Liver (tissue), 8 donors: ENCODE measurements at regions not wholly inside any gene's neighbourhood (a gene's known extent, or its start where the extent isn't known, plus 50 kb on each side); places are given as distances from the start of the nearest gene placed in this dataset.

Experiments
- DNase-seq: peaks from one replicate; pipeline ENCODE4 v3.0.0-alpha.2; 2017; ENCODE audit warnings: low spot score
- H3K27ac ChIP-seq, 2 donors: one replicate each; pipeline ENCODE4 v1.7.0; 2013; ENCODE audit warnings: inconsistent platforms in 2 of 2, low read length in 2 of 2, control low read depth in 1 of 2, low read depth in 1 of 2, mild to moderate bottlenecking in 1 of 2
- H3K27me3 ChIP-seq, 4 donors: one replicate each; pipeline versions ENCODE4 v1.6.1 to v1.7.0; 2013; ENCODE audit warnings: low read length in 3 of 4, inconsistent platforms in 1 of 4, mild to moderate bottlenecking in 1 of 4, moderate library complexity in 1 of 4; ENCODE audit not compliant: control insufficient read depth in 4 of 4, insufficient read depth in 4 of 4
- H3K36me3 ChIP-seq, 4 donors: one replicate each; pipeline versions ENCODE4 v1.6.1 to v1.7.0; 2013; ENCODE audit warnings: low read length in 3 of 4, mild to moderate bottlenecking in 3 of 4, low read depth in 1 of 4, moderate library complexity in 1 of 4; ENCODE audit not compliant: control insufficient read depth in 4 of 4, insufficient read depth in 3 of 4
- H3K4me1 ChIP-seq, 4 donors: one replicate each; pipeline versions ENCODE4 v1.6.1 to v1.7.0; 2013; ENCODE audit warnings: low read length in 3 of 4, mild to moderate bottlenecking in 3 of 4, moderate library complexity in 1 of 4; ENCODE audit not compliant: control insufficient read depth in 4 of 4, insufficient read depth in 4 of 4
- H3K4me3 ChIP-seq, 3 donors: one replicate each; pipeline versions ENCODE4 v1.6.1 to v1.7.0; 2013; ENCODE audit warnings: low read length in 3 of 3, control low read depth in 1 of 3, low read depth in 1 of 3, mild to moderate bottlenecking in 1 of 3
- H3K9ac ChIP-seq, 2 donors: one replicate each; pipeline ENCODE4 v1.7.0; 2013; ENCODE audit warnings: low read length in 2 of 2, mild to moderate bottlenecking in 2 of 2, moderate library complexity in 2 of 2, control low read depth in 1 of 2, low read depth in 1 of 2
- H3K9me3 ChIP-seq, 4 donors: one replicate each; pipeline versions ENCODE4 v1.6.1 to v1.7.0; 2013; ENCODE audit warnings: low read length in 3 of 4; ENCODE audit not compliant: control insufficient read depth in 4 of 4
- ATF3 ChIP-seq: IDR thresholded peaks from 2 replicates; pipeline ENCODE4 v1.6.1; 2016; ENCODE audit warnings: antibody characterized with exemption
- EGR1 ChIP-seq, 2 donors: IDR thresholded peaks; 2 replicates each; pipeline ENCODE4 v1.6.1; 2016 to 2018; ENCODE audit warnings: antibody characterized with exemption in 2 of 2, low read depth in 2 of 2
- FOXA1 ChIP-seq: IDR thresholded peaks from 2 replicates; pipeline ENCODE4 v1.6.1; 2016; ENCODE audit warnings: antibody characterized with exemption
- GABPA ChIP-seq, 2 donors: IDR thresholded peaks in 1 of 2; conservative IDR thresholded peaks in 1 of 2; 2 replicates each; pipeline ENCODE4 v1.6.1; 2016; ENCODE audit warnings: antibody characterized with exemption in 2 of 2, mild to moderate bottlenecking in 1 of 2, moderate library complexity in 1 of 2
- HNF4A ChIP-seq, 2 donors: conservative IDR thresholded peaks; 2 replicates each; pipeline ENCODE4 v1.6.1; 2016; ENCODE audit warnings: antibody characterized with exemption in 2 of 2, mild to moderate bottlenecking in 2 of 2
- HNF4G ChIP-seq: IDR thresholded peaks from 2 replicates; pipeline ENCODE4 v1.6.1; 2016; ENCODE audit warnings: antibody characterized with exemption
- JUND ChIP-seq, 2 donors: IDR thresholded peaks; 2 replicates each; pipeline ENCODE4 v1.6.1; 2016; ENCODE audit warnings: antibody characterized with exemption in 2 of 2
- MAX ChIP-seq: IDR thresholded peaks from 2 replicates; pipeline ENCODE4 v1.6.1; 2016; ENCODE audit warnings: antibody characterized with exemption
- NR2F2 ChIP-seq: IDR thresholded peaks from 2 replicates; pipeline ENCODE4 v1.6.1; 2016; ENCODE audit warnings: antibody characterized with exemption
- RAD21 ChIP-seq, 2 donors: IDR thresholded peaks; 2 replicates each; pipeline ENCODE4 v1.6.1; 2016; ENCODE audit warnings: antibody characterized with exemption in 2 of 2, mild to moderate bottlenecking in 2 of 2
- RXRA ChIP-seq, 2 donors: IDR thresholded peaks; 2 replicates each; pipeline ENCODE4 v1.6.1; 2017 to 2018; ENCODE audit warnings: antibody characterized with exemption in 2 of 2, mild to moderate bottlenecking in 1 of 2
- TAF1 ChIP-seq: conservative IDR thresholded peaks from 2 replicates; pipeline ENCODE4 v1.6.1; 2016; ENCODE audit warnings: antibody characterized with exemption, mild to moderate bottlenecking
- YY1 ChIP-seq: IDR thresholded peaks from 2 replicates; pipeline ENCODE4 v1.6.1; 2016; ENCODE audit warnings: antibody characterized with exemption, mild to moderate bottlenecking
- WGBS: extraction: QIAGEN DNeasy Blood & Tissue Kit; methylation state at CpG from one replicate; pipeline ENCODE4 v1.1.7; 2013; 5-methylcytosine and 5-hydroxymethylcytosine counted together
- TF ChIP-seq, protein P1 (sequence below): IDR thresholded peaks from 2 replicates; pipeline ENCODE4 v1.6.1; 2016; ENCODE audit warnings: antibody characterized with exemption, mild to moderate bottlenecking
- TF ChIP-seq, protein P2 (sequence below): fragments of 150-350 bp; IDR thresholded peaks from 2 replicates; pipeline ENCODE4 v1.5.1; 2017; ENCODE audit warnings: improper control_type of control experiment, low read depth, low read length; ENCODE audit not compliant: missing input control
- donor health status: healthy.
- donor health status: healthy.
- donor health status: healthy.
- donor health status: healthy.
- donor health status: healthy.

DNA sequence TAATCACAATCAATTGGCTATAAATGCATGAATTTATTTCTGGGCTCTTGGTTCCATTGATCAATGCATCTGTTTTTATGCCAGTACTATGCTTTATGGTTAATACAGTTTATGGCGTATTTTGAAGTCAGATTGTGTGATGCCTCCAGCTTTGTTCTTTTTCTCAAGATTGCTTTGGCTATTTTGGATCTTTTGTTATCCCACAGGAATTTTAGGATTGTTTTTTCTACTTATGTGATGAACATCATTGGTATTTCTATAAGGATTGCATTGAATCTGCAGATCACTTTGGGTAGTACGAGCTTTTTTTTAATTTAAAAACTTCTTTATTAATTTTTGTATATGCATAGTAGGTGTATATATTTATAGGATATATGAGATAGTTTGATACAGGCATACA lies 338.7 kb upstream of the IGFBP7 start (continued):
- TF ChIP-seq, protein P1, sequence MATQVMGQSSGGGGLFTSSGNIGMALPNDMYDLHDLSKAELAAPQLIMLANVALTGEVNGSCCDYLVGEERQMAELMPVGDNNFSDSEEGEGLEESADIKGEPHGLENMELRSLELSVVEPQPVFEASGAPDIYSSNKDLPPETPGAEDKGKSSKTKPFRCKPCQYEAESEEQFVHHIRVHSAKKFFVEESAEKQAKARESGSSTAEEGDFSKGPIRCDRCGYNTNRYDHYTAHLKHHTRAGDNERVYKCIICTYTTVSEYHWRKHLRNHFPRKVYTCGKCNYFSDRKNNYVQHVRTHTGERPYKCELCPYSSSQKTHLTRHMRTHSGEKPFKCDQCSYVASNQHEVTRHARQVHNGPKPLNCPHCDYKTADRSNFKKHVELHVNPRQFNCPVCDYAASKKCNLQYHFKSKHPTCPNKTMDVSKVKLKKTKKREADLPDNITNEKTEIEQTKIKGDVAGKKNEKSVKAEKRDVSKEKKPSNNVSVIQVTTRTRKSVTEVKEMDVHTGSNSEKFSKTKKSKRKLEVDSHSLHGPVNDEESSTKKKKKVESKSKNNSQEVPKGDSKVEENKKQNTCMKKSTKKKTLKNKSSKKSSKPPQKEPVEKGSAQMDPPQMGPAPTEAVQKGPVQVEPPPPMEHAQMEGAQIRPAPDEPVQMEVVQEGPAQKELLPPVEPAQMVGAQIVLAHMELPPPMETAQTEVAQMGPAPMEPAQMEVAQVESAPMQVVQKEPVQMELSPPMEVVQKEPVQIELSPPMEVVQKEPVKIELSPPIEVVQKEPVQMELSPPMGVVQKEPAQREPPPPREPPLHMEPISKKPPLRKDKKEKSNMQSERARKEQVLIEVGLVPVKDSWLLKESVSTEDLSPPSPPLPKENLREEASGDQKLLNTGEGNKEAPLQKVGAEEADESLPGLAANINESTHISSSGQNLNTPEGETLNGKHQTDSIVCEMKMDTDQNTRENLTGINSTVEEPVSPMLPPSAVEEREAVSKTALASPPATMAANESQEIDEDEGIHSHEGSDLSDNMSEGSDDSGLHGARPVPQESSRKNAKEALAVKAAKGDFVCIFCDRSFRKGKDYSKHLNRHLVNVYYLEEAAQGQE = no peak
- no peak for TF ChIP-seq GABPA (IDR thresholded peaks at IDR 0.05 in 1 of 2, conservative IDR thresholded peaks at IDR 0.05 in 1 of 2)
- no peak for TF ChIP-seq RAD21 (IDR thresholded peaks at IDR 0.05)

DNA sequence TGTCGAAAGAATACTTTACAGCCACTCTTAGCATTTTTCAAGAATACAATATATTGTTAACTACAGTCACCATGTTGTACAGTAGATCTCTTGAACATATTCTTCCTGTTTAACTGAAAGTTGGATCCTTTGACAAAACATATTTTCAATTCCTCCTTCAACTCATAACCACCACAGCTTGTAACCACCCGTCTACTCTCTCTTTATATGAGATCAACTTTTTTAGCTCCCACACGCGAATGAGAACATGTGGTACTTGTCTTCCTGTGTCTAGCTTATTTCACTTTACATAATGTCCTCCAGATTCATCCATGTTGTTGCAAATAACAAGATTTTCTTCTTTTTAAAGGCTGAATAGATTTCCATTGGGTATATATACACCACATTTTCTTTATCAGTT lies 338.3 kb upstream of the IGFBP7 start:
- 80% methylated on average over 4 of the region's 4 CpGs for WGBS
- no peak overlapping the region for H3K9ac ChIP-seq
- peaks cover 0 to 5% (median 1%) of the 10 kb centered on the region in 4 donors for H3K27me3 ChIP-seq
- H3K36me3 ChIP-seq = no peaks in the 10 kb centered on the region
- DNase-seq = no peak
- peaks cover 0 to 8% (median 1%) of the 10 kb centered on the region in 4 donors for H3K9me3 ChIP-seq
- no peak overlapping the region for H3K27ac ChIP-seq
- TF ChIP-seq RXRA (IDR thresholded peaks at IDR 0.05) (no peak), HNF4A (conservative IDR thresholded peaks at IDR 0.05) (no peak), YY1 (no peak), HNF4G (no peak), MAX (no peak), ATF3 (no peak), TAF1 (no peak), NR2F2 (no peak), FOXA1 (no peak)
- TF ChIP-seq, protein P2, sequence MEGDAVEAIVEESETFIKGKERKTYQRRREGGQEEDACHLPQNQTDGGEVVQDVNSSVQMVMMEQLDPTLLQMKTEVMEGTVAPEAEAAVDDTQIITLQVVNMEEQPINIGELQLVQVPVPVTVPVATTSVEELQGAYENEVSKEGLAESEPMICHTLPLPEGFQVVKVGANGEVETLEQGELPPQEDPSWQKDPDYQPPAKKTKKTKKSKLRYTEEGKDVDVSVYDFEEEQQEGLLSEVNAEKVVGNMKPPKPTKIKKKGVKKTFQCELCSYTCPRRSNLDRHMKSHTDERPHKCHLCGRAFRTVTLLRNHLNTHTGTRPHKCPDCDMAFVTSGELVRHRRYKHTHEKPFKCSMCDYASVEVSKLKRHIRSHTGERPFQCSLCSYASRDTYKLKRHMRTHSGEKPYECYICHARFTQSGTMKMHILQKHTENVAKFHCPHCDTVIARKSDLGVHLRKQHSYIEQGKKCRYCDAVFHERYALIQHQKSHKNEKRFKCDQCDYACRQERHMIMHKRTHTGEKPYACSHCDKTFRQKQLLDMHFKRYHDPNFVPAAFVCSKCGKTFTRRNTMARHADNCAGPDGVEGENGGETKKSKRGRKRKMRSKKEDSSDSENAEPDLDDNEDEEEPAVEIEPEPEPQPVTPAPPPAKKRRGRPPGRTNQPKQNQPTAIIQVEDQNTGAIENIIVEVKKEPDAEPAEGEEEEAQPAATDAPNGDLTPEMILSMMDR = no peak
- H3K4me1 ChIP-seq = peaks cover 4 to 10% (median 7%) of the 10 kb centered on the region in 4 donors
- no peak overlapping the region for H3K4me3 ChIP-seq

DNA sequence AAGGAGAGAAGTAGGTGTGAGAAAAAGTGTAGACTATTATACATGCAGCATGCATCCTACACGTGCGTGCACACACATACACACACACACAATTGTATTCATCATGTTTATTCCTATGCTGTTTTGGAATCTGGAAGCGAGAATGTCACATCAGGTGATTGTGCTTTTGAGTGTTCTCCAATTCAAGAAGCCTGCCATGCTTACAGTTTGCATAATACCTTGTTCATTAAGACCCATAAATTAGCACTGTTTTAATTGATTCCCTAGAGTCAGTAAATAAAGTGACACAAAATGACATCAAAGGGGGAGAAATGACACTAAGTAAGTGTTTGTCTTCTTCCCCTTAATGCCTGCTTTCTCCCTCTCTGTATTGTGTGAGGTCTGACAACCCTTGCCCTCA lies 336.1 kb upstream of the IGFBP7 start:
- Histone ChIP-seq H3K36me3 (no peaks in the 10 kb centered on the region), H3K9me3 (peaks cover 0 to 3% (median 0%) of the 10 kb centered on the region in 4 donors), H3K4me1 (peaks cover 6 to 17% (median 13%) of the 10 kb centered on the region in 4 donors), H3K9ac (no peak overlapping the region), H3K4me3 (no peak overlapping the region), H3K27ac (no peak overlapping the region), H3K27me3 (peaks cover 0 to 5% (median 1%) of the 10 kb centered on the region in 4 donors)
- TF ChIP-seq RAD21 (IDR thresholded peaks at IDR 0.05) (no peak), YY1 (no peak), JUND (IDR thresholded peaks at IDR 0.05) (no peak), MAX (no peak), EGR1 (IDR thresholded peaks at IDR 0.05; ENCODE audit: low read depth in 2 of 2) (no peak), GABPA (IDR thresholded peaks at IDR 0.05 in 1 of 2, conservative IDR thresholded peaks at IDR 0.05 in 1 of 2) (no peak), RXRA (IDR thresholded peaks at IDR 0.05) (no peak), TAF1 (no peak), NR2F2 (no peak), HNF4G (no peak), FOXA1 (no peak)
- TF ChIP-seq, protein P2 = no peak
- TF ChIP-seq, protein P1 = no peak
- WGBS = 83% methylated on average over 3 of the region's 3 CpGs
- DNase-seq = no peak
